ENCODE measurements at regions not wholly inside any gene's neighbourhood (a gene's known extent, or its start where the extent isn't known, plus 50 kb on each side); places are given as distances from the start of the nearest gene placed in this dataset.

DNA sequence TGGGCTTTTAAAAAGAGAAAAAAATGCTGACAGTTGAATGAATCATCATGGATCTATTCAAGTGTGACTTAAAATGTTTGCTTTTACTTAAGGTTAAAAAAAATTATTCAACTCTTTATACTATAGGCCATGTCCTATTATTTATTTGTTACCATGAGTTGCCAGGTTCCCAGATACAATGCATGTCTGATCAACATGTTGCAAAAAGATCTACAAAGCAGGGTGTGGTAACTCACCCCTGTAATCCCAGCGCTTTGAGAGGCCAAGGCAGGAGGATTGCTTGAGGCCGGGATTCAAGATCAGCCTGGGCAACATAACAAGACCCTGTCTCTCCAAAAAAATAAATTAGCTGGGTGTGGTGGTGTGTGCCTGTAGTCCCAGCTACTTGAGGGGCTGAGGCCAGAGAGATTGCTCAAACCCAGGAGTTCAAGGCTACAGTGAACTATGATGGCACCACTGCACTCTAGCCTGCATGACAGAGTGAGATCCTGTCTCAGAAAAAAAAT lies 460.8 kb downstream of the BCAT1 start:
- TF ChIP-seq, protein P1, sequence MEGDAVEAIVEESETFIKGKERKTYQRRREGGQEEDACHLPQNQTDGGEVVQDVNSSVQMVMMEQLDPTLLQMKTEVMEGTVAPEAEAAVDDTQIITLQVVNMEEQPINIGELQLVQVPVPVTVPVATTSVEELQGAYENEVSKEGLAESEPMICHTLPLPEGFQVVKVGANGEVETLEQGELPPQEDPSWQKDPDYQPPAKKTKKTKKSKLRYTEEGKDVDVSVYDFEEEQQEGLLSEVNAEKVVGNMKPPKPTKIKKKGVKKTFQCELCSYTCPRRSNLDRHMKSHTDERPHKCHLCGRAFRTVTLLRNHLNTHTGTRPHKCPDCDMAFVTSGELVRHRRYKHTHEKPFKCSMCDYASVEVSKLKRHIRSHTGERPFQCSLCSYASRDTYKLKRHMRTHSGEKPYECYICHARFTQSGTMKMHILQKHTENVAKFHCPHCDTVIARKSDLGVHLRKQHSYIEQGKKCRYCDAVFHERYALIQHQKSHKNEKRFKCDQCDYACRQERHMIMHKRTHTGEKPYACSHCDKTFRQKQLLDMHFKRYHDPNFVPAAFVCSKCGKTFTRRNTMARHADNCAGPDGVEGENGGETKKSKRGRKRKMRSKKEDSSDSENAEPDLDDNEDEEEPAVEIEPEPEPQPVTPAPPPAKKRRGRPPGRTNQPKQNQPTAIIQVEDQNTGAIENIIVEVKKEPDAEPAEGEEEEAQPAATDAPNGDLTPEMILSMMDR (IDR thresholded peaks at IDR 0.05 in 2 of 3, conservative IDR thresholded peaks at IDR 0.05 in 1 of 3; ENCODE audit: borderline replicate concordance in 1 of 3, insufficient read depth in 1 of 3, low read depth in 2 of 3, low read length in 2 of 3), result no peak
- TF ChIP-seq SP1 (IDR thresholded peaks at IDR 0.05; ENCODE audit: low read depth) (no peak), EZH2 (IDR thresholded peaks at IDR 0.05) (no peak), YY1 (IDR thresholded peaks at IDR 0.05; ENCODE audit: extremely low read depth, insufficient replicate concordance, low read depth, low read length) (no peak), POLR2A (IDR thresholded peaks at IDR 0.05; ENCODE audit: borderline replicate concordance, extremely low read depth, insufficient read depth, insufficient read length) (no peak), POLR2AphosphoS5 (IDR thresholded peaks at IDR 0.05; ENCODE audit: low read depth, low read length) (no peak), EZH2phosphoT487 (IDR thresholded peaks at IDR 0.05; ENCODE audit: borderline replicate concordance) (no peak), CEBPB (IDR thresholded peaks at IDR 0.05; ENCODE audit: low read depth) (no peak), FOSL1 (IDR thresholded peaks at IDR 0.05; ENCODE audit: low read depth) (no peak)

Measured in HCT116 (cell line).